IPS-NIHi7 (cell line): ENCODE measurements at regions not wholly inside any gene's neighbourhood (a gene's known extent, or its start where the extent isn't known, plus 50 kb on each side); places are given as distances from the start of the nearest gene placed in this dataset.

Experiments used
- DNase-seq: peaks from one replicate; pipeline ENCODE4 v3.0.0; 2012; ENCODE audit warnings: mixed read lengths; ENCODE audit errors: extremely low spot score

DNA sequence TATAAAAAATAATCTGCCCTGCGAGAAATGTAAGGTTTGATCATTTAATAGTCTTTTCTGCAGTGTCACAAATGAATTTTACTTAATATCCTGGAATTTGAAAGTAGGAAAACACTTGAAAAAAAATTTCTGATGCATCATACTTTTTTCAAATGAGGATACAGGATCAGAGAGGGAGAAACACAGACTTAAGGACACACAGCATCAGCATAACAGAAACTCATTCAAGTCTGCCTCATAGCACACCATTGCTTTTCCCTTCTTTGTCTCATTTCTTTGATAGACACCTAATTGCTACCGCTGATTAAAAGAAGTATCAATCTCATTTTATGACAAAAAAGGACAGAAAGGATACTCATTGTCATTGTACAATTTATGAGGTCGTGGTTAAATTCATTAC is 319.0 kb downstream of the TMEM114 start:
- DNase-seq = no peak

GRCh38 chr16:8262299-8262698 is 328.0 kb downstream of the TMEM114 start:
- DNase-seq = no peak

DNA sequence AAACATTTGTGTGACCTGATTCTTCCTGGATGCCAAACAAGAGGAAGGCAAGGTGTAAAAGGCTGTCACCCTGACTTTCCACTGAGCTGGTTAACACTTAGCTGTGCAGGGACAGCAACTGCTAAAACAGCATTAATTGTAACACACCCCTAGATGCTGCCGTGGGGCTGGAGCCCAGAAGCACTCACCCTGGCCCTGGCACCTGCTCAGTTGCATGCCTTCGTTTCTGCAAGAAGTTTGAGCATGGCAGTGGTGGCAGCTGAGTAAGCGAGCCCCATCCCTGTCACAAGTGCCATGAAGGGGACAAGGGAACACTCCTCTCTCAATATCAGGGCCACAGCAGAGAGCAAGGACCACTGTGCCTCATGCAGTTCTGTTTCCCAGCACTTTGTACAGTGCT is 330.2 kb downstream of the TMEM114 start:
- DNase-seq = no peak

- DNase-seq = peak; percentile 16
Measured at GRCh38 chr16:8258523-8258922, 331.8 kb downstream of the TMEM114 start.

- no peak for DNase-seq
Measured at GRCh38 chr16:8257561-8257960, 332.8 kb downstream of the TMEM114 start.

DNA sequence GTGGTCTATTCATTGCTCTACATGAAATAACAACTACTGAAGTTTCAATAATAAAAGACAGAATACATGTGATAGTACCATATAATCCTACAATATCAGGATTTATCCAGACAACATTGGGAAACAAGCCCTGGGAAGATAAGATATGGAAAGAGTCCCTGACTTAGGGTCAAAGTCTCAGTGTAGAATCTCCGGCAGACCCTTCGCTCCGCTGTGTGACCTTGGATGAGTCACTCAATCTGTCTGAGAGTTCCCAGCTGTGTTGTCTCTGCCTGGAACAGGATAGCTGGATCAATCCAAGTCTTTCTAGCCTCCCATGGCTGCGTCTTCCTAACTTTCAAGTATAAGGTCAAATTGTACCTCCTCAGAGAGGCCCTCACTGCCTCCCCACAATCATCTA is 335.9 kb downstream of the TMEM114 start:
- no peak for DNase-seq

DNA sequence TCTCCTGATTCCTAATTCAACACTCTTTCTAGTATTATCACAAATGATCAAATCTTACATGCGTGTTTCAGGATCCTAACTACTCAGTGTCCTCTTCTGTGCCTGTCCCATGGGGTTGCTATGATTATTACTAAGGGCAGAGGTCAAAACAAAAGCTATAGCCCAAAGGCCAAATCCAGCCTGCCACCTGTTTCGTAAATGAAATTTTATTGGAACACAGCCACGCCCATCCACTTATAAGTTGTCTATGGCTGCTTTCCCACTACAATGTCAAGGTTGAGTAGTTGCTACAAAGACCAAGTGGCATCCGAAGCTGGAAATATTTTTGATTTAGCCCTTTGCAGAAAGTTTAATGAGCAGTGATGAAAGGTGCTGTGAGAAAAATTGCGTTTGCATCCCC is 336.6 kb downstream of the TMEM114 start:
- no peak for DNase-seq

- DNase-seq = no peak
Measured at GRCh38 chr16:8251727-8252126, 338.6 kb downstream of the TMEM114 start.

GRCh38 chr16:8251298-8251697 is 339.0 kb downstream of the TMEM114 start:
- no peak for DNase-seq

DNA sequence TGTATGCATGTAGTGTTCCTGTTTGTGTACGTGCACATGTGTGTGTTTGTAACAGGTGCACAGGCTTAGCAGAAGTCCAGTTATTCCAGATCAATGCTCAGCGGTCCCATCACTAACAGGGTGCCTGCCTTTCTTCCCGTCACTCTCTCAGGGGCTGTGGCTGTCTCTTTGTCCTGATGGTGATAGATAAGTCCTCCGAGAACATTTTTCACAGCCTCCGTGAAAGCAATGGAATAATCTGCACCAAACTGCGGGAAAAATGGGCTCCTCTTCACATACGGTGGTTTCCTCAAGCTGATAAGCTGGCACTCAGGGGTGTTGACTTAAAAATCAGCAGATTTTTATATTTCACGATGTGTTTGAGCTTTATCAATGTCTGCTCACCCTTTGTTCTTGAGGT is 342.3 kb downstream of the TMEM114 start:
- DNase-seq = no peak

- DNase-seq = no peak
Measured at GRCh38 chr16:8243981-8244380, 346.3 kb downstream of the TMEM114 start.

DNA sequence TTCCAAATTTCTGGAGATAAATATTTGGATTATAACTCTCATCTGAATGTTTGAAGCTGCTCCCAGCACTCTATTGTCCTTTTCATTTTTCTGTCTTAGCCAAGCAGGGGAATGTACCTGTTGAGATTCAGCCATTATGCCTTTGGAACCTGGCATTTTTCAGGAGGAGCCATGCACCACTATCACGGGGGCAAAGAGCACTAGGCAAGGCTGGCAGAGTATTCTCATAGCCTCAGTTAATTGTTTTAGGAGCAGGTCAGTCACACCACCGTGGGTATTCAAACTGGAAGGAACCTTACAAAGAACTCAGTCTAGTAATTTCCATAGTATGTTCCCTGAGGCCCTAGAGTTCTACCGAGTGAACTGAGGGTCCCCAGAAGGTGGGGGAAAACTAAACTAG is 348.9 kb downstream of the TMEM114 start:
- DNase-seq = no peak

- no peak for DNase-seq
Measured at GRCh38 chr16:8239443-8239842, 350.9 kb downstream of the TMEM114 start.

GRCh38 chr16:8237452-8237851 is 352.9 kb downstream of the TMEM114 start:
- DNase-seq = no peak

- no peak for DNase-seq
Measured at GRCh38 chr16:8236816-8237215, 353.5 kb downstream of the TMEM114 start.

- DNase-seq = no peak
Measured at GRCh38 chr16:8230497-8230896, 359.8 kb downstream of the TMEM114 start.

- peak; percentile 21 for DNase-seq
Measured at GRCh38 chr16:8229011-8229520, 361.2 kb downstream of the TMEM114 start.

GRCh38 chr16:8217201-8217600 is 373.1 kb downstream of the TMEM114 start:
- no peak for DNase-seq

DNA sequence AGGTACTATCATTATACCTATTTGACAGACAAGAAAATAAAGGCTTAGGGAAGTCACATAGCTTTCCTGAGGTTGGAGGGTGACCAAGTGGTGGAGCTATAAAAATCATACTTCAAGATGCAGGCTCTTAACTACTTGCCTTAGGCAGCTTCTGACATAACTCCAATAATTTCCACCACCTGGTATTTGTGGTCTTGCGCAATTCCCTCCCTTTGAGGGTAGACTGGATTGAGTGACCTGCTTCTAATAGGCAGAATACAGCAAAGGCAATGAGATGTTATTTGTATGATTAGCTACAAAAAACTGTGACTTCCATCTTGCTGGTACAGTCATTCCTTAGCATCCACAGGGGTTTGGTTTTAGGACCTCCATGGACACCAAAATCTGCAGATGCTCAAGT is 385.5 kb downstream of the TMEM114 start:
- DNase-seq = no peak

- no peak for DNase-seq
Measured at GRCh38 chr16:8204096-8204495, 386.2 kb downstream of the TMEM114 start.

GRCh38 chr16:8203101-8203500 is 387.2 kb downstream of the TMEM114 start:
- DNase-seq = no peak

DNA sequence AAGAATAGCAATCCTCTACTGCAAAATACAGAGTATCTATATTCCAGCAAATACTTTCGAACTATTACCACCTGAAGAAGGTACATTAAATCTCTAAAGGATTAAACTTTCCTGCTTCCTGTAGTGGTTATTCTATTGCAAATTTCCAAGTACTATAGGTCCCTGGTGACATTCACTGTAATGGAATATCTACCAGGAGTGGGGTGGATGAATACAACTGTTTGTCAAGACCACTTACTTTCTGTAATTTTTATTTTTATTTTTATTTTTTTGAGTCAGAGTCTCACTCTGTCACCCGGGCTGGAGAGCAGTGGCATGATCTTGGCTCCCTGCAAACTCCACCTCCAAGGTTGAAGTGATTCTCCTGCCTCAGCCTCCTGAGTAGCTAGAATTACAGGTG is 389.5 kb downstream of the TMEM114 start:
- no peak for DNase-seq

DNA sequence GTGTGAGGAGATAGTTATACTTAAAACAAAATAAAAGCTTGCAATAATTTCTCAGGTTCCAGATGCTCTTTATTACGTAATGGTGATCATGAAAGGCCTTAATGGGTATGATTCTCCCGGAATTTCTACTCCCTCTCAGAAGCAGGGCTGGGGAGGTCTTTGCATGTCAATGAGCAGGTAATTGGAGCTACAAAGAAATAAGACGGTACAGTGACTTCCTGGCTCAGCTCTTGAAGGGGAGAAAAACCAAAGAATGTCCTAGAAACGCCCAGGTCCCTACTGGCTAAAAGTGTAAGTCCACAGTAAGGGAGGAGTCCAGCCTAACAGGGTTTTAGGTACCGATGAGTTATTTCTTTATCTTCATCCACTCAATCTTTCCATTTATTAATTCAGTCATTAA is 390.9 kb downstream of the TMEM114 start:
- DNase-seq = peak; percentile 12

DNA sequence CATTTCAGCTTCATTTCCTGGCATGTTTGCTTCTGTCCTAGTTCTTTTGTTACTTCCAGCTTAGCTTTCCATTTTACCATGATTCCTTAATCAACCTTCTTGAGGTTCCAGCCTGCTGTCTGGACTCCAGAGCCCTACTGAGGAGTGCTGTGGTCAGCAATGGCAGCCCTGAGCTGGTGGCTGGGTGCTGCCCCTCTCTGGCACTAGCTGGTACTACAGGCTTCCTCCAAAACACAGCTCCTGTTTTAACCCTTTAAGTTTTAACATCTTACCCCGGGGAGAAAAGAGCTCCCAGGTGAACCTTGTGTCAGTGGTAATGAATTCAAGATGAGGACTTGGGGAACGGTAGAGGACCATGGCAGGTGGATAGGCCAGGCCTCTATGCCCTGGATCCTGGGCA is 395.5 kb downstream of the TMEM114 start:
- peak; percentile 59 for DNase-seq

GRCh38 chr16:8188841-8189240 is 401.5 kb downstream of the TMEM114 start:
- no peak for DNase-seq
